Caco-2 (cell line): ENCODE measurements at regions not wholly inside any gene's neighbourhood (a gene's known extent, or its start where the extent isn't known, plus 50 kb on each side); places are given as distances from the start of the nearest gene placed in this dataset.

Experiments used
- BruUV-seq: library from RNA; stranded (reverse); fragments of 400-500 nt; replicated peaks from 2 replicates; lab custom pipeline; 2021; lab: Mats Ljungman, UMichigan
- CTCF ChIA-PET: fragments of 300-600 bp; sonication (Branson Sonifier 250); formaldehyde crosslinking; loops from one replicate; lab custom pipeline; 2022; ENCODE audit warnings: antibody characterized with exemption; lab: Charles Lee
- POLR2A ChIA-PET: fragments of 300-600 bp; sonication (Branson Sonifier 250); formaldehyde crosslinking; loops from one replicate; lab custom pipeline; 2022; ENCODE audit warnings: antibody characterized with exemption; lab: Charles Lee
- DNase-seq, 2 experiments: peaks; one replicate each; pipeline versions ENCODE4 v3.0.0 to v3.0.0-alpha.2; 2020 to 2022
- H3K27me3 ChIP-seq: replicated peaks from 2 replicates; pipeline ENCODE4 v1.6.0; 2011; ENCODE audit warnings: low read length; ENCODE audit not compliant: control insufficient read depth, insufficient read depth
- H3K36me3 ChIP-seq: 2 replicates; pipeline ENCODE4 v1.5.1; 2011; ENCODE audit warnings: low read length; ENCODE audit not compliant: control insufficient read depth, insufficient read depth
- H3K4me1 ChIP-seq: fragments of 250-450 bp; sonication (Bioruptor Pico); 2 replicates; pipeline ENCODE4 v1.5.1; 2020; ENCODE audit warnings: mild to moderate bottlenecking
- H3K4me3 ChIP-seq: 2 replicates; pipeline ENCODE4 v1.5.1; 2011; ENCODE audit warnings: low read depth, mild to moderate bottlenecking, control low read depth, low read length
- H3K9me3 ChIP-seq: fragments of 250-450 bp; sonication (Bioruptor Pico); 2 replicates; pipeline ENCODE4 v1.5.1; 2020; ENCODE audit warnings: mild to moderate bottlenecking, moderate library complexity
- H3K27ac Mint-ChIP-seq: one replicate; pipeline ENCODE4 v1.8.0; 2022; ENCODE audit warnings: mixed read lengths; ENCODE audit not compliant: unreplicated experiment
- H3K27me3 Mint-ChIP-seq: one replicate; pipeline ENCODE4 v1.8.0; 2022; ENCODE audit warnings: mixed read lengths; ENCODE audit not compliant: insufficient read depth, unreplicated experiment
- H3K36me3 Mint-ChIP-seq: one replicate; pipeline ENCODE4 v1.8.0; 2022; ENCODE audit warnings: mild to moderate bottlenecking, mixed read lengths; ENCODE audit not compliant: insufficient read depth, unreplicated experiment
- H3K4me1 Mint-ChIP-seq: one replicate; pipeline ENCODE4 v1.8.0; 2022; ENCODE audit warnings: low read depth, mixed read lengths; ENCODE audit not compliant: unreplicated experiment
- H3K4me3 Mint-ChIP-seq: one replicate; pipeline ENCODE4 v1.8.0; 2022; ENCODE audit warnings: mild to moderate bottlenecking, moderate library complexity, mixed read lengths; ENCODE audit not compliant: unreplicated experiment
- H3K9me3 Mint-ChIP-seq: one replicate; pipeline ENCODE4 v1.8.0; 2022; ENCODE audit warnings: mixed read lengths; ENCODE audit not compliant: unreplicated experiment
- intact Hi-C: fragments of 100-400 bp; cut with micrococcal nuclease; formaldehyde crosslinking; loops from one replicate; pipeline ENCODE4 v1.10.0; 2022; ENCODE audit not compliant: unreplicated experiment
- TF ChIP-seq, protein P1 (sequence below), 2 experiments: fragments of 200-600 bp in 1 of 2; IDR thresholded peaks; 1 replicate in 1 of 2; 2 replicates in 1 of 2; pipeline versions ENCODE4 v1.5.1 to v1.8.0; 2011 to 2022; ENCODE audit warnings: antibody characterized with exemption in 1 of 2, control low read depth in 1 of 2, inconsistent platforms in 1 of 2, low read depth in 1 of 2, low read length in 1 of 2, mild to moderate bottlenecking in 1 of 2, moderate library complexity in 1 of 2; ENCODE audit not compliant: insufficient read depth in 1 of 2, severe bottlenecking in 1 of 2, unreplicated experiment in 1 of 2

DNA sequence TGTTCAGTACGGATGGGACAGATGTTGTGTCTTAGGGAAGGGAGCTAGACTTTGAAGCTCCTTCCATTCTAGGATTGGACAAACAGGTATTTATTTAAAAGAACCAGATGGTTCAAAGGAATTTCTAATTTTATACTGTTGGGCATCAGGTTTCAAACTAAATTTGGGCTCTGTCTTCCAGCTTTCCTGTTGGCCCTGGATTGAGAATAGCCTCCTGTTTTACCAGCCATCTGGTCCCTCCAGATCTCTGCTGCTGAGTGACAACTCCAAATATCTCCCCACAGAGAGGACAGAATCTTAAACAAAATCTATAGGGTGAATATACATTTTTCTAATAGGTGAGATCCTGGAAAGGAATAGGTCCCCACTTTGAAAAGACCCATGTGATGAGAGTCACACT, 52.5 kb upstream of the CNIH3 start:
- no peaks in the 10 kb centered on the region for H3K27me3 Mint-ChIP-seq
- intact Hi-C loops, result no loop called here
- TF ChIP-seq, protein P1, sequence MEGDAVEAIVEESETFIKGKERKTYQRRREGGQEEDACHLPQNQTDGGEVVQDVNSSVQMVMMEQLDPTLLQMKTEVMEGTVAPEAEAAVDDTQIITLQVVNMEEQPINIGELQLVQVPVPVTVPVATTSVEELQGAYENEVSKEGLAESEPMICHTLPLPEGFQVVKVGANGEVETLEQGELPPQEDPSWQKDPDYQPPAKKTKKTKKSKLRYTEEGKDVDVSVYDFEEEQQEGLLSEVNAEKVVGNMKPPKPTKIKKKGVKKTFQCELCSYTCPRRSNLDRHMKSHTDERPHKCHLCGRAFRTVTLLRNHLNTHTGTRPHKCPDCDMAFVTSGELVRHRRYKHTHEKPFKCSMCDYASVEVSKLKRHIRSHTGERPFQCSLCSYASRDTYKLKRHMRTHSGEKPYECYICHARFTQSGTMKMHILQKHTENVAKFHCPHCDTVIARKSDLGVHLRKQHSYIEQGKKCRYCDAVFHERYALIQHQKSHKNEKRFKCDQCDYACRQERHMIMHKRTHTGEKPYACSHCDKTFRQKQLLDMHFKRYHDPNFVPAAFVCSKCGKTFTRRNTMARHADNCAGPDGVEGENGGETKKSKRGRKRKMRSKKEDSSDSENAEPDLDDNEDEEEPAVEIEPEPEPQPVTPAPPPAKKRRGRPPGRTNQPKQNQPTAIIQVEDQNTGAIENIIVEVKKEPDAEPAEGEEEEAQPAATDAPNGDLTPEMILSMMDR (IDR thresholded peaks at IDR 0.05; ENCODE audit: insufficient read depth in 1 of 2, low read depth in 1 of 2, low read length in 1 of 2, severe bottlenecking in 1 of 2, unreplicated experiment in 1 of 2), result no peak

DNA sequence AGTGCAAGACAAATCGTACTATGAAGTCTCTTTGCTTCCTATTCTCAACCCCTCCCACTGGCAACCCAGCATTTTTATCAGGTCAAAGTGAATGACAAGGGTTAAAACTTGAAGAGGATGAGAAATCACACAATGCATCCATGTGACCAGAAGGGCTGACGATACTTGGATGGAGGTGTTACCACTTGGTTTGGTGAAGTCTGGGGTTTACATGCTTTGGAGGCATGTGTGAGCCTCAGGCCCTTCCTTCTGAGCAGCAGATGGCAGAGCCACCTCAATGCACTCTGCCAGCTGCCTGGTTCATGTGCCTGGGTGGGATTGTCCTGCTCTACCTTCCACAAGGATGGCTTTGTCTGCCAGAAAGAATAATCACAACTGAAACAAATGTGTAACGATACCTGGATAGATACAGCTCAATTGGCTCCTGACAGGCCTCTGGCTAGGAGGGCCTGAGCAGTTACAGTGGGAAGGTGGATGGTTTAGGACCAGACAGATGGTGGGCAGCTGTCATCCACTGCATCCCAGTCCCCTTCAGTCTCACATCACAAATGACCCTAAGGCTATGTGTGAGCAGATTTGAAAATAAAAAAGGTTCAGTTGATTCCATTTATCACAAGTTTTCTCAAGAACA, 51.5 kb upstream of the CNIH3 start:
- H3K4me3 Mint-ChIP-seq, result no peak overlapping the region
- no peak for DNase-seq
- POLR2A ChIA-PET, result no interaction called here
- H3K27ac Mint-ChIP-seq, result no peak overlapping the region
- H3K36me3 Mint-ChIP-seq, result no peaks in the 10 kb centered on the region
- intact Hi-C loops, result no loop called here
- Histone ChIP-seq H3K9me3 (peaks cover 8% of the 10 kb centered on the region; the same call in 1 of the 2 replicates), H3K4me3 (no peak overlapping the region), H3K27me3 (no peaks in the 10 kb centered on the region), H3K4me1 (no peaks in the 10 kb centered on the region), H3K36me3 (no peaks in the 10 kb centered on the region)
- BruUV-seq, result no TSS peak
- no peaks in the 10 kb centered on the region for H3K4me1 Mint-ChIP-seq
- CTCF ChIA-PET, result interaction anchor here (0.6 kb wide), 1 partner anchor 24 kb away, joined by 3 read pairs; no protein-coding TSS in a partner anchor
- TF ChIP-seq, protein P1 (IDR thresholded peaks at IDR 0.05; ENCODE audit: insufficient read depth in 1 of 2, low read depth in 1 of 2, low read length in 1 of 2, severe bottlenecking in 1 of 2, unreplicated experiment in 1 of 2), result no peak
- peaks cover 9% of the 10 kb centered on the region for H3K9me3 Mint-ChIP-seq
- H3K27me3 Mint-ChIP-seq, result no peaks in the 10 kb centered on the region

More for the DNA sequence above, 52.5 kb upstream of the CNIH3 start:
- Histone ChIP-seq H3K9me3 (peaks cover 8% of the 10 kb centered on the region; the same call in 1 of the 2 replicates), H3K36me3 (no peaks in the 10 kb centered on the region), H3K27me3 (no peaks in the 10 kb centered on the region), H3K4me3 (no peak overlapping the region), H3K4me1 (no peaks in the 10 kb centered on the region)
- POLR2A ChIA-PET, result no interaction called here
- H3K4me3 Mint-ChIP-seq, result no peak overlapping the region
- no TSS peak for BruUV-seq
- CTCF ChIA-PET, result interaction anchor here (0.6 kb wide), 1 partner anchor 25 kb away, joined by 3 read pairs; no protein-coding TSS in a partner anchor
- no peak for DNase-seq
- peaks cover 9% of the 10 kb centered on the region for H3K9me3 Mint-ChIP-seq
- no peak overlapping the region for H3K27ac Mint-ChIP-seq
- no peaks in the 10 kb centered on the region for H3K4me1 Mint-ChIP-seq
- H3K36me3 Mint-ChIP-seq, result no peaks in the 10 kb centered on the region

- Histone ChIP-seq H3K27me3 (no peaks in the 10 kb centered on the region), H3K4me3 (no peak overlapping the region), H3K36me3 (no peaks in the 10 kb centered on the region), H3K4me1 (no peaks in the 10 kb centered on the region), H3K9me3 (peaks cover 8% of the 10 kb centered on the region; the same call in 1 of the 2 replicates)
- no TSS peak for BruUV-seq
- H3K4me1 Mint-ChIP-seq, result no peaks in the 10 kb centered on the region
- TF ChIP-seq, protein P1 (IDR thresholded peaks at IDR 0.05; ENCODE audit: insufficient read depth in 1 of 2, low read depth in 1 of 2, low read length in 1 of 2, severe bottlenecking in 1 of 2, unreplicated experiment in 1 of 2), result no peak
- H3K4me3 Mint-ChIP-seq, result no peak overlapping the region
- DNase-seq, result no peak
- peaks cover 9% of the 10 kb centered on the region for H3K9me3 Mint-ChIP-seq
- no peaks in the 10 kb centered on the region for H3K36me3 Mint-ChIP-seq
- intact Hi-C loops, result no loop called here
- CTCF ChIA-PET, result interaction anchor here (0.7 kb wide), 1 partner anchor 190 kb away, joined by 3 read pairs; no protein-coding TSS in a partner anchor
- POLR2A ChIA-PET, result interaction anchor here (0.6 kb wide), 1 partner anchor 726 kb away, joined by 3 read pairs; no protein-coding TSS in a partner anchor
- no peak overlapping the region for H3K27ac Mint-ChIP-seq
- no peaks in the 10 kb centered on the region for H3K27me3 Mint-ChIP-seq
These were observed 50.9 kb upstream of the CNIH3 start for GRCh38 chr1:224565186-224565585.
